Heart right ventricle (tissue), 16 donors: ENCODE measurements at regions not wholly inside any gene's neighbourhood (a gene's known extent, or its start where the extent isn't known, plus 50 kb on each side); places are given as distances from the start of the nearest gene placed in this dataset.
A peak's percentile ranks its signal among the peaks of the same experiment; 100 is the strongest.

Experiments used
- ATAC-seq, 8 donors: fragments of 200-7000 bp; cut with Tn5 transposase; one replicate each; pipeline ENCODE4 v1.9.1; 2020; ENCODE audit warnings: mild to moderate bottlenecking in 8 of 8, moderate library complexity in 8 of 8, moderate number of reproducible peaks in 1 of 8
- DNase-seq, 2 donors: peaks; one replicate each; pipeline ENCODE4 v3.0.0-alpha.2; 2020
- H3K27ac ChIP-seq, 10 donors: fragments of 200-600 bp; sonication (generic) in 2 of 10; one replicate each; pipeline versions ENCODE4 v1.5.0 to v1.8.0; 2020 to 2022; ENCODE audit warnings: mild to moderate bottlenecking in 3 of 10
- H3K27me3 ChIP-seq, 7 donors: fragments of 200-600 bp; one replicate each; pipeline ENCODE4 v1.8.0; 2021 to 2022; ENCODE audit warnings: mild to moderate bottlenecking in 2 of 7
- H3K36me3 ChIP-seq, 9 donors: fragments of 200-600 bp; sonication (generic) in 1 of 9; one replicate each; pipeline versions ENCODE4 v1.5.0 to v1.8.0; 2020 to 2022; ENCODE audit warnings: mild to moderate bottlenecking in 2 of 9
- H3K4me1 ChIP-seq, 9 donors: fragments of 200-600 bp; sonication (generic) in 1 of 9; one replicate each; pipeline versions ENCODE4 v1.5.0 to v1.8.0; 2020 to 2022; ENCODE audit warnings: mild to moderate bottlenecking in 4 of 9
- H3K4me3 ChIP-seq, 10 donors: fragments of 200-600 bp; sonication (generic) in 2 of 10; one replicate each; pipeline versions ENCODE4 v1.5.0 to v1.8.0; 2020 to 2022; ENCODE audit warnings: mild to moderate bottlenecking in 7 of 10, moderate library complexity in 2 of 10
- H3K9me3 ChIP-seq, 11 donors: fragments of 200-600 bp in 10 of 11; sonication (generic) in 2 of 11; one replicate each; pipeline versions ENCODE4 v1.5.0 to v1.8.0; 2013 to 2022; ENCODE audit warnings: mild to moderate bottlenecking in 2 of 11, control low read depth in 1 of 11, moderate library complexity in 1 of 11
- whole genome bisulfite sequencing, 2 donors: extraction: QIAGEN DNeasy Blood & Tissue Kit; methylation state at CpG; one replicate each; pipeline ENCODE4 v1.1.7; 2013; ENCODE audit warnings: inconsistent platforms in 1 of 2; 5-methylcytosine and 5-hydroxymethylcytosine counted together
- intact Hi-C, 10 donors: fragments of 100-400 bp; cut with DNase I; formaldehyde crosslinking; loops; one replicate each; pipeline versions ENCODE4 v1.11.1 to v1.14.2; 2022
- TF ChIP-seq, protein P1 (sequence below), 9 donors: fragments of 200-600 bp; sonication (generic) in 2 of 9; IDR thresholded peaks; one replicate each; pipeline versions ENCODE4 v1.5.0 to v1.8.0; 2021 to 2022; ENCODE audit warnings: antibody characterized with exemption in 9 of 9, mild to moderate bottlenecking in 5 of 9, moderate library complexity in 1 of 9
- donor health status: Arrhythmogenic right ventricular cardiomyopathy.
- donor health status: ischemic (EF 13 %, LVEDD 7.1; RV severe dilation, severe dysfunction).
- donor health status: healthy with polysubstance abuse.
- donor health status: DM: no; HTN: yes; CAD: no.
- donor health status: DM: no; HTN: no; CAD: no.
- donor health status: ischemic (EF 25% LVEDD 6.9; RV normal size, moderate dysfunction).
- donor health status: ischemic (EF 25% LVEDD 5.7; RV mildly dilated, moderate dysfunction).
- donor health status: healthy.
- donor health status: DM: yes; HTN: yes; CAD: no.
- donor health status: Ischemic cardiomyopathy.
- donor health status: ischemic (EF 35%, LVEDD 5.7; RV mildly dilated, moderate dysfunction).
- donor health status: nonischemic (EF 11% LVEDD 7.7; RV severe dilation, severe dysfunction).
- donor health status: DM: yes; HTN: yes; CAD: no.
- donor health status: PGD.
- donor health status: ischemic (EF 29% LVEDD 5.4; RV normal size, mild dysfunction).
- donor health status: nonischemic (EF 23%, LVEDD 6.1; RV moderate dilation, normal function).

DNA sequence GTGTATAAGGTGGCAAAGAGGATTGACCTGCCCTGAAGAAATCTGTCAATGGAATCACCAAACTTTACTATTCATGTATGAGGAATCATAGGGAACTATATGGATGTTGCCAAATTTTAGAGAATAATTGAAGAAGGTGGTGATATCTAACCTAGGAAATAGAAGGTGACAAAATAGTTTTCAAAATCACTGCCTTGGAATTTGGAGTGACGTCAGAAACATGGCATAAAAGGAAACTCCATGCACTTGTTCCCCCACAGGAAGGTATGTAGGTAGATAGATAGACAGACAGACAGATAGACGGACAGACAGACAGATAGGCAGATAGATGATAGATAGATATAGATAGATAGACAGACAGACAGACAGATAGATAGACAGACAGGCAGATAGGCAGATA, 793.9 kb upstream of the AMOT start:
- ATAC-seq: no peak
- intact Hi-C loops: no loop called here

DNA sequence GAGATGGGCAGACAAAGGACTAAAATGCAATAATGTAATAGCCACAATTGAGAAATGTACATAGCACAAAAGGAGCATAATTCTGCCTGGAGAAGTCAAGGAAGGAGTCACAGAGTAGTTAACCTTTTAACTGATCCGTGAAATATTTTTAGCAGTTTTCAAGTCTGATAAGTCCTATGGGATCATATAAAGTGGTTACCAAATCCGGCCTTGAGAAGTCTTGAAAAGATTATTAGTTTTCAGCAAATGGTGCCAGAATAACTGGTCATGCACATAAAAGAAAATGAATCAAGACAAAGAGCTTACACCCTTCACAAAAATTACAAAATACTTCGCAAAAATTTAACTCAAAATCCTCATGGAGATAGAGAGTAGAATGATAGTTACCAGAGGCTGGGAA, 788.7 kb upstream of the AMOT start:
- Histone ChIP-seq H3K4me1 (no peaks in the 10 kb centered on the region), H3K27me3 (peaks cover 0 to 7% (median 0%) of the 10 kb centered on the region in 7 donors), H3K4me3 (peak overlapping the region in 1 of 10 donors; percentile 1), H3K9me3 (peaks cover 0 to 8% (median 0%) of the 10 kb centered on the region in 11 donors), H3K36me3 (no peaks in the 10 kb centered on the region), H3K27ac (no peak overlapping the region)
- 72 to 84% methylated on average over 3 of the region's 3 CpGs for WGBS, 2 donors
- no peak for DNase-seq
- TF ChIP-seq, protein P1, sequence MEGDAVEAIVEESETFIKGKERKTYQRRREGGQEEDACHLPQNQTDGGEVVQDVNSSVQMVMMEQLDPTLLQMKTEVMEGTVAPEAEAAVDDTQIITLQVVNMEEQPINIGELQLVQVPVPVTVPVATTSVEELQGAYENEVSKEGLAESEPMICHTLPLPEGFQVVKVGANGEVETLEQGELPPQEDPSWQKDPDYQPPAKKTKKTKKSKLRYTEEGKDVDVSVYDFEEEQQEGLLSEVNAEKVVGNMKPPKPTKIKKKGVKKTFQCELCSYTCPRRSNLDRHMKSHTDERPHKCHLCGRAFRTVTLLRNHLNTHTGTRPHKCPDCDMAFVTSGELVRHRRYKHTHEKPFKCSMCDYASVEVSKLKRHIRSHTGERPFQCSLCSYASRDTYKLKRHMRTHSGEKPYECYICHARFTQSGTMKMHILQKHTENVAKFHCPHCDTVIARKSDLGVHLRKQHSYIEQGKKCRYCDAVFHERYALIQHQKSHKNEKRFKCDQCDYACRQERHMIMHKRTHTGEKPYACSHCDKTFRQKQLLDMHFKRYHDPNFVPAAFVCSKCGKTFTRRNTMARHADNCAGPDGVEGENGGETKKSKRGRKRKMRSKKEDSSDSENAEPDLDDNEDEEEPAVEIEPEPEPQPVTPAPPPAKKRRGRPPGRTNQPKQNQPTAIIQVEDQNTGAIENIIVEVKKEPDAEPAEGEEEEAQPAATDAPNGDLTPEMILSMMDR (IDR thresholded peaks at IDR 0.05): no peak
- intact Hi-C loops: no loop called here
- ATAC-seq: no peak

More for the DNA sequence above, 793.9 kb upstream of the AMOT start:
- no peak overlapping the region for H3K4me3 ChIP-seq
- H3K9me3 ChIP-seq: no peaks in the 10 kb centered on the region
- H3K4me1 ChIP-seq: no peaks in the 10 kb centered on the region
- H3K27me3 ChIP-seq: peaks cover 0 to 6% (median 0%) of the 10 kb centered on the region in 7 donors
- DNase-seq: no peak
- H3K36me3 ChIP-seq: no peaks in the 10 kb centered on the region
- TF ChIP-seq, protein P1 (IDR thresholded peaks at IDR 0.05): no peak
- 46 to 60% methylated on average over 2 of the region's 2 CpGs for WGBS, 2 donors
- no peak overlapping the region for H3K27ac ChIP-seq

DNA sequence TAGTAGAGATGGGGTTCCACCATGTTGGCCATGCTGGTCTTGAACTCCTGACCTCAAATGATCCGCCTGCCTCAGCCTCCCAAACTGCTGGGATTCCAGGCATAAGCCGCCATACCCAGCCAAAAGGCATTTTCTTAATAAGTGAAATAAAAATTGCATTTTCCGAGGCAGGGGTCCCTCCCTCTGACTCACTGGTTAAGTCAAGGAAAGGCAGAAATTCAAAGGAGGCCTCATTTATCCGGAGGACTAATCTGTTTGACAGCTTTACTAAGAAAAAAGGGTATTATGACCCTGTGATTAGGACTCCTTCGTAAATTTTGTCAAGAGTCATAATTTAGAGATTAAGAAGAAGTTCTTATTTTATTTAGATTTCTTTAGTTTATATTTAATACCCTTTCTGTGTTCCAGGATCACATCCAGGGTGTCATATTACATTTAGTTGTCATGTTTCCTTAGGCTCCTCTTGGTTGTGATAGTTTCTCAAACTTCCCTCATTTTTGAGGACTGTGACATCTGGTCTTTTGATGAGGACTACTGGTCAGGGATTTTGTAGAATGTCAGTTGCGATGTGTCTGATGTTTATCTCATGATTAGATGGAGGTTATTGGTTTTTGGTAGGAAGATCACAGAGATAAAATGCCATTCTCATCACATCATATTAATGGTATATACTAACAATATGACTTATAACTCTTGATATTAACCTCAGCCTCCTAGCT, 753.7 kb upstream of the AMOT start:
- TF ChIP-seq, protein P1 (IDR thresholded peaks at IDR 0.05): no peak
- intact Hi-C loops: no loop called here
- WGBS, 2 donors: 80 to 83% methylated on average over 6 of the region's 6 CpGs
- Histone ChIP-seq H3K27ac (no peak overlapping the region), H3K4me3 (no peak overlapping the region), H3K4me1 (no peaks in the 10 kb centered on the region), H3K27me3 (peaks cover 0 to 9% (median 0%) of the 10 kb centered on the region in 7 donors), H3K36me3 (no peaks in the 10 kb centered on the region), H3K9me3 (peaks cover 0 to 12% (median 0%) of the 10 kb centered on the region in 11 donors)
- no peak for DNase-seq
- ATAC-seq: no peak

DNA sequence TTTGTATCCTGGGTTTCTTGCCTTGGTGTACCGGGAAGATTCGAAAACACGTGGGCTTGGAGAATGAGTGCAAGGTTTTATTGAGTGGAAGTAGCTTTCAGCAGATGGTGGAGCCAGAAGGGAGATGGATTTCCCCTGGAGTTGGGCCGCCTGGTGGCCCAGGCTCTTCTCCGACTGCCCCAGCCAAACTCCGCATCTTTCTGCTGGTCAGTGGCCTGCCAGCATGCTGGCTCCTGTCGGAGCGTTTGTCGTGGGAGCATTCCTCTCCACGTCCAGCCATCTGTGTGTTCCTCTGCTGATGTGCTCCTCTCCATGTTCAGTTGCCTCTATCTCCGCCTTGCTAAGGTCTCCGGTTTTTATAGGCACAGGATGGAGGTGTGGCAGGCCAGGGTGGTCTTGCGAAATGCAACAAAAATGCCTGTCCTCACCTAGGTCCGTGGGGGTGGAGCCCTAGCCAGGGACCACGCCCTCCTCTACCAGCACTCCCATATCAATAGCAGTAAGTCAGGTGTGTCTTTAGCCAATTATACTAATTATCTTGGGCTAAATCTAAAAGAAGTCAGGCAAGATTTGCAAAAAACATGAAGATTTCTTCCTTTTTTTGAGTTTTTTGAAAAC, 745.8 kb upstream of the AMOT start:
- Histone ChIP-seq H3K4me1 (no peaks in the 10 kb centered on the region), H3K27me3 (peaks cover 0 to 3% (median 0%) of the 10 kb centered on the region in 7 donors), H3K27ac (no peak overlapping the region), H3K4me3 (no peak overlapping the region), H3K9me3 (peaks cover 0 to 8% (median 0%) of the 10 kb centered on the region in 11 donors), H3K36me3 (no peaks in the 10 kb centered on the region)
- WGBS, 2 donors: 88 to 89% methylated on average over 15 of the region's 15 CpGs
- TF ChIP-seq, protein P1 (IDR thresholded peaks at IDR 0.05): no peak
- DNase-seq (no peak), ATAC-seq (no peak)
- intact Hi-C loops: no loop called here
